AG04450 (cell line): ENCODE measurements at regions not wholly inside any gene's neighbourhood (a gene's known extent, or its start where the extent isn't known, plus 50 kb on each side); places are given as distances from the start of the nearest gene placed in this dataset.

Experiments
- CTCF ChIA-PET: fragments of 300-600, 350-600 bp; formaldehyde crosslinking; extraction: SDS; loops from one replicate; lab custom pipeline; 2022; ENCODE audit warnings: antibody characterized with exemption, inconsistent platforms; lab: Charles Lee
- POLR2A ChIA-PET: fragments of 350-600 bp; formaldehyde crosslinking; extraction: SDS; loops from one replicate; lab custom pipeline; 2021; ENCODE audit warnings: antibody characterized with exemption, inconsistent platforms; lab: Yijun Ruan, JAX
- DNase-seq: peaks from one replicate; pipeline ENCODE4 v3.0.0-alpha.2; 2011; ENCODE audit warnings: low read depth, low spot score
- H3K27ac ChIP-seq: one replicate; pipeline ENCODE4 v1.5.1; 2012; ENCODE audit warnings: low read depth, low read length, control low read depth
- H3K27me3 ChIP-seq: one replicate; pipeline ENCODE4 v1.6.0; 2012; ENCODE audit warnings: low read length; ENCODE audit not compliant: control insufficient read depth, insufficient read depth
- H3K4me3 ChIP-seq: 2 replicates; pipeline ENCODE4 v1.5.1; 2011; ENCODE audit warnings: mild to moderate bottlenecking, low read depth, low read length, control low read depth
- H3K9me3 ChIP-seq: 2 replicates; pipeline ENCODE4 v1.5.1; 2012; ENCODE audit warnings: low read length; ENCODE audit not compliant: control insufficient read depth, insufficient read depth
- TF ChIP-seq, protein P1 (sequence below): IDR thresholded peaks from 2 replicates; pipeline ENCODE4 v1.5.1; 2011; ENCODE audit warnings: low read depth, low read length, control low read depth, inconsistent platforms

DNA sequence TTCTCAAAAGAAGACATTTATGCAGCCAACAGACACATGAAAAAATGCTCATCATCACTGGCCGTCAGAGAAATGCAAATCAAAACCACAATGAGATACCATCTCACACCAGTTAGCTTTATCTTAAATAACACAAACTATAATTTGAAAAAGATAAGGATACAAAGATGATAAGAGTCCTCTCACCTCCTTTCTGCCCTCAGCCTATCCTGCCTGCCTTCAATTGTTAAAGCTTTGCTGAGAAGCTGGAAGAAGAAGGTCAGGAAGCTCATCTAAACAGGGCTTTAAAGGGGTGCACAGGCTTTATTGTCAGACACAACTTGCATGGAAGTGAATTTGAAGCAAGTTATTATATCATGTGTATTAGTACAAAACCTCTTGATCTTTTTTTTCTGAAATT, 676.3 kb upstream of the GOT2 start:
- Histone ChIP-seq H3K4me3 (no peak overlapping the region), H3K27ac (no peak overlapping the region), H3K27me3 (no peaks in the 10 kb centered on the region), H3K9me3 (no peaks in the 10 kb centered on the region)
- TF ChIP-seq, protein P1, sequence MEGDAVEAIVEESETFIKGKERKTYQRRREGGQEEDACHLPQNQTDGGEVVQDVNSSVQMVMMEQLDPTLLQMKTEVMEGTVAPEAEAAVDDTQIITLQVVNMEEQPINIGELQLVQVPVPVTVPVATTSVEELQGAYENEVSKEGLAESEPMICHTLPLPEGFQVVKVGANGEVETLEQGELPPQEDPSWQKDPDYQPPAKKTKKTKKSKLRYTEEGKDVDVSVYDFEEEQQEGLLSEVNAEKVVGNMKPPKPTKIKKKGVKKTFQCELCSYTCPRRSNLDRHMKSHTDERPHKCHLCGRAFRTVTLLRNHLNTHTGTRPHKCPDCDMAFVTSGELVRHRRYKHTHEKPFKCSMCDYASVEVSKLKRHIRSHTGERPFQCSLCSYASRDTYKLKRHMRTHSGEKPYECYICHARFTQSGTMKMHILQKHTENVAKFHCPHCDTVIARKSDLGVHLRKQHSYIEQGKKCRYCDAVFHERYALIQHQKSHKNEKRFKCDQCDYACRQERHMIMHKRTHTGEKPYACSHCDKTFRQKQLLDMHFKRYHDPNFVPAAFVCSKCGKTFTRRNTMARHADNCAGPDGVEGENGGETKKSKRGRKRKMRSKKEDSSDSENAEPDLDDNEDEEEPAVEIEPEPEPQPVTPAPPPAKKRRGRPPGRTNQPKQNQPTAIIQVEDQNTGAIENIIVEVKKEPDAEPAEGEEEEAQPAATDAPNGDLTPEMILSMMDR: no peak
- no peak for DNase-seq
- POLR2A ChIA-PET: no interaction called here
- CTCF ChIA-PET: no interaction called here

DNA sequence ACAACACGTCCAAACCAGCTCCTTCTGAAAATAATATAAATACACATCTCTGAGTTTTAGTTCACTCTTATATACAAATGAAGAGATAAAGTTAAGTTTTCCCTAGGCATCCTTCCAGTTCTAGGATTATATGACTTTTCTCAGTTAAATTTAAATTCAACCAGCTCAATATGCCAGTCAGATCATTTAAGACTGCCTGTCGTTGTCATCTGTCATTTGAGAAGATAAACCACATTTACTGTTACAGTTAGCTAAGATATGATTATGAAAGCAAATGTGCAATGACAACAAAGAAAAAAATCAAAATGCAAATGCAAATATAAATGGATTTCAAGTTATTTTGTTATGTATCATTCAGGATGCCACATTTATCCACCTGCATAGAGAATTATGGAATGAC, 671.7 kb upstream of the GOT2 start:
- Histone ChIP-seq H3K4me3 (no peak overlapping the region), H3K27me3 (no peaks in the 10 kb centered on the region), H3K27ac (no peak overlapping the region), H3K9me3 (no peaks in the 10 kb centered on the region)
- ChIA-PET POLR2A (no interaction called here), CTCF (no interaction called here)
- TF ChIP-seq, protein P1: no peak
- no peak for DNase-seq

DNA sequence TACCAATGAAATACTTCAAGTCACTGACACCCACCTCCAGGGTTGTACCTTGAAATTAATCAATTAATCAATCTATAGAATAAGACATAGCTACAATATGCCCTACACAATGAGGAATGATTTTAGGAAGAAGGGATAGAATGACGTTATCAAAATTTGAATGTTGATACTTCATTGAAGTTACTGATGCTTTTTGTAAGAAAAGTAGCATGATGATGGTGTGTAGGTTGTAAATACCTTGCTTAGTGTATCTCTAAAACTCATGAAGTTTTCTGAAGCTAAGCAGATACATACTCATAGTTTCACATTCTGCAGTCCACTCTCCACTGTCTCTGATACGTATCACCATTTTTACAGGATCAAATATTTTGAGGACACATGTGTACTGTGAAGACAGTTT, 670.4 kb upstream of the GOT2 start:
- H3K9me3 ChIP-seq: no peaks in the 10 kb centered on the region
- no peaks in the 10 kb centered on the region for H3K27me3 ChIP-seq
- no peak overlapping the region for H3K27ac ChIP-seq
- ChIA-PET CTCF (no interaction called here), POLR2A (no interaction called here)
- no peak for DNase-seq
- no peak overlapping the region for H3K4me3 ChIP-seq
- TF ChIP-seq, protein P1: no peak

DNA sequence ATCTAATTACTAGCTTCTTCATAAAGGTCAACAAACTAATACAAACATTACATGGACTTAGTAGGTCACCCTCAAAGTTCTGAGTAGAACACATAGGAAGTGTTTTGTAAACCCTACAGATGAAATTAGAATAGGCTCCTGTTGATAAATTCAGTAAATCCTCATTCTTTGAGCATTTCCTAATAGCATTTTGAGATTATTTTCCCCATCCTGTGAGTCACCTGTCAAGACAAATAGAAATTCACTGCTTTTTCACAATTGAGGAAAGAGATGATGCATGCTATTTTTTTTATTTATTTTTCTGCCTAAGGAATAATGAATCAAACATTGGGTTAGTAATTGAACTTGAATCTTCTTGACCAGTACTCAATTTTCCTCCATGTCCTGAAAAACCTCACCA, 666.7 kb upstream of the GOT2 start:
- Histone ChIP-seq H3K27ac (no peak overlapping the region), H3K9me3 (no peaks in the 10 kb centered on the region), H3K27me3 (no peaks in the 10 kb centered on the region), H3K4me3 (no peak overlapping the region)
- ChIA-PET CTCF (interaction anchor here (0.7 kb wide), 1 partner anchor 587 kb away, joined by 3 read pairs; no protein-coding TSS in a partner anchor), POLR2A (no interaction called here)
- no peak for DNase-seq
- TF ChIP-seq, protein P1: no peak

DNA sequence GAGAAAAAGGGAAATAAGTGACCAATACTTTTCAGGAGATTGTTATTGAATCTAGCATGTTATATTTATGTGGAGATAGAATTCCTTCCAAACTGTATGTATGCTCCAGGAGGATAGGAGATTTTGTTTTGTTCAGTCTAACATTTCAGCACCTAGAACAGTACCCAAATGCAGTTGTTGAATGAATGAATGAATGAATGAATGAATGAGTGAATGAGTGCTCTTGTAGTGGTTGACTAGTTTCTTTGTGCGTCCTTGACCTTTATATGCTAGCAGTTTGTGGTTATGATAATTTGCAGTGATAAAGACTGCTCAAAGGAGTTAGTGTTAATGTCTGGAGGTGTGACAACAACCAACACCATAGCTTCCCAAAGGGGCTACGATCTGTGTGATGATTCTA, 663.5 kb upstream of the GOT2 start:
- CTCF ChIA-PET: no interaction called here
- Histone ChIP-seq H3K4me3 (no peak overlapping the region), H3K27me3 (no peaks in the 10 kb centered on the region), H3K9me3 (no peaks in the 10 kb centered on the region), H3K27ac (no peak overlapping the region)
- no peak for DNase-seq
- TF ChIP-seq, protein P1: no peak
- POLR2A ChIA-PET: no interaction called here
